ENCODE measurements at regions not wholly inside any gene's neighbourhood (a gene's known extent, or its start where the extent isn't known, plus 50 kb on each side); places are given as distances from the start of the nearest gene placed in this dataset.

DNA sequence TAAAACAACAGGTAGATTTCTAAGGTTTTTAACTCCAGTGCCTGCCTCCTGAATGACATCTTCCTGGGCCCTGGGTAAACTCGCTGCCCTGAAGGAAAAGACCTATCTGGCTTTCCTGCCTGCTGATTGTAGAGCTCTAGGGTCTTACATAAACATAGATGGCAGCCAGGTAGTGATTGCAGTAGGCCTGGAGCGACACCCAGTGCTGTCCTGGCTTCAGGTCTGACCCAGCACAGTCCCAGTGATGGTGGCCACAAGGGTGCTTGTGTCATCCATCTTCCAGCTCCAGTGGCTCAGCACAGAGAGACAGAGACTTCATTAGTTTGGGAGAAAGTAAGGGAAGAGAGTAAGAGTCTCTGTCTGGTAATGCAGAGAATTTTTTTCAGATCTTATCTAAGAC, 542.9 kb upstream of the IMPG1 start:
- no peak for TF ChIP-seq CTCF (IDR thresholded peaks at IDR 0.05; ENCODE audit: low read depth, low read length)
- no peak for DNase-seq (ENCODE audit: extremely low read depth, low read depth)

- no peak for DNase-seq (ENCODE audit: extremely low read depth, low read depth)
Observed at GRCh38 chr6:76612954-76613353, 540.5 kb upstream of the IMPG1 start.

DNA sequence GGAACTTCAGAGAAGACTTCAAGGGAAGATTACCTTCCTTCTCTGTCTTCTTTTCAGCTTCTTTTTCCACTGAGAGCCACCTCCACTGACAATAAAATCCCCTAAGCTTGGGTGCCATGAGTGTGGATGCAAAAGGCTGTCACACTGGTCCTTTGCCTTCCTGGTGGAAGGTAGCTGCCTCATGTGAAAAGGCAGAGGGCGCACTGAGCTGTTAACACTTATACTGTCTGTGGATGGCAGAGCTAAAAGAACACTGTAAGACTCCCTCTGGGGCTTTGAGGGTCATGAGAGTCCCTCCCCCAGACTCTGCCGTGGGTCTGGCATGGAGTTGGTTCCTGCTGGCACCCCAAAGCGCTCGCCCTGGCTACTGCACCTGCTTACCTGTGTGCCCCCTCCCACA, 536.7 kb upstream of the IMPG1 start:
- no peak for TF ChIP-seq CTCF (IDR thresholded peaks at IDR 0.05; ENCODE audit: low read depth, low read length)
- no peak for DNase-seq (ENCODE audit: extremely low read depth, low read depth)

More at GRCh38 chr6:76612954-76613353, 540.5 kb upstream of the IMPG1 start:
- no peak for TF ChIP-seq CTCF (IDR thresholded peaks at IDR 0.05; ENCODE audit: low read depth, low read length)

DNA sequence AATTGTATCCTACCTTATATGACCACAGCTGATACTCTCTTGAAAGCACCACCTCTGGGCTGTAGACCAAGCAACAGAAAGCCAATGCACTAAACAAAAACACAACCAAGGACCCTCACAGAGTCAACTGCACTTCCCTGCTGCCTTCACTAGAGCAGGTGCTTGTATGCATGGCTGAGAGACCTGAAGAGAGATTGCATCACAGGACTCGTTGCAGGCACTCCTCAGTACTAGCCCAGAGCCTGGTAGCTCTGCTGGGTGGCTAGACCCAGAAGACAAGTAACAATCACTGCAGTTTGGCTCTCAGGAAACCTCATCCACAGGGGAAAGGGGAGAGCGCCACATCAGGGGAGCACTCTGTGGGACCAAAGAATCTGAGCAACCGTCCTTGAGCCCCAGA, 521.6 kb upstream of the IMPG1 start:
- DNase-seq (ENCODE audit: extremely low read depth, low read depth): no peak
- no peak for TF ChIP-seq CTCF (IDR thresholded peaks at IDR 0.05; ENCODE audit: low read depth, low read length)

- DNase-seq (ENCODE audit: extremely low read depth, low read depth): no peak
- TF ChIP-seq CTCF (IDR thresholded peaks at IDR 0.05; ENCODE audit: low read depth, low read length): no peak
Observed at GRCh38 chr6:76593668-76594067, 521.2 kb upstream of the IMPG1 start.

DNA sequence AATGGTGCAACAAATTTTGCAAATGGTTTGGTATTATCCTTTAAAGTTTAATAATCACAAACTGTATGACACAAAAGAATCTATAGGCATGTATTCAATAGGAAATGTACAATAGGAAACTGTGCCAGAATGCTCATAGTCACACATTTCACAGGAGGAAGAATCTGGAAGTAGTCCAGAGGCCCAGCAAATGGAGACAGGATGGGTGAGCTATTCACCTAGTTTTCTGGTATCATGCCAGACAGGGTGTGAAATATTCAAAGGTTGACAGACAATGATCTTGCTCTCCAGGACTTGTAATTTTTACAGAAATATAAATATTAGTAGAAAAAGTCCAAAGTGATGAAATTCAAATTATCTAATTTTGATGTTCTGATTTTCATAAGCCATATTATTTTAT, 520.1 kb upstream of the IMPG1 start:
- no peak for DNase-seq (ENCODE audit: extremely low read depth, low read depth)
- TF ChIP-seq CTCF (IDR thresholded peaks at IDR 0.05; ENCODE audit: low read depth, low read length): no peak

- no peak for DNase-seq (ENCODE audit: extremely low read depth, low read depth)
- no peak for TF ChIP-seq CTCF (IDR thresholded peaks at IDR 0.05; ENCODE audit: low read depth, low read length)
Observed at GRCh38 chr6:76587271-76587670, 514.8 kb upstream of the IMPG1 start.

All from AG09319 (cell line).